Suprapubic skin (tissue), 4 donors: ENCODE measurements at regions not wholly inside any gene's neighbourhood (a gene's known extent, or its start where the extent isn't known, plus 50 kb on each side); places are given as distances from the start of the nearest gene placed in this dataset.

ENCODE experiments used
- DNase-seq, 2 donors: peaks; one replicate each; pipeline ENCODE4 v3.0.0-alpha.2; 2019; ENCODE audit warnings: low spot score in 2 of 2
- H3K27ac ChIP-seq: fragments of 200-600 bp; sonication (generic); one replicate; pipeline ENCODE4 v1.5.1; 2019
- H3K27me3 ChIP-seq: fragments of 200-600 bp; sonication (generic); one replicate; pipeline ENCODE4 v1.5.1; 2019
- H3K36me3 ChIP-seq: fragments of 200-600 bp; sonication (generic); one replicate; pipeline ENCODE4 v1.5.1; 2019
- H3K4me1 ChIP-seq: fragments of 200-600 bp; sonication (generic); one replicate; pipeline ENCODE4 v1.5.1; 2019
- H3K4me3 ChIP-seq: fragments of 200-600 bp; sonication (generic); one replicate; pipeline ENCODE4 v1.5.1; 2019; ENCODE audit warnings: mild to moderate bottlenecking
- H3K9me3 ChIP-seq: fragments of 200-600 bp; sonication (generic); one replicate; pipeline ENCODE4 v1.5.1; 2019
- EP300 ChIP-seq: sonication (generic); formaldehyde crosslinking; IDR thresholded peaks from one replicate; pipeline ENCODE4 v1.6.1; 2017; ENCODE audit warnings: antibody characterized with exemption
- POLR2A ChIP-seq, 2 donors: fragments of 450-650 bp; IDR thresholded peaks; one replicate each; pipeline ENCODE4 v1.6.1; 2017; ENCODE audit warnings: antibody characterized with exemption in 2 of 2, mild to moderate bottlenecking in 2 of 2, moderate library complexity in 2 of 2
- POLR2AphosphoS5 ChIP-seq, 3 donors: sonication (generic); formaldehyde crosslinking; IDR thresholded peaks; one replicate each; pipeline ENCODE4 v1.6.1; 2017; ENCODE audit warnings: antibody characterized with exemption in 3 of 3
- WGBS: methylation state at CpG from one replicate; pipeline ENCODE4 v1.1.5; 2018; 5-methylcytosine and 5-hydroxymethylcytosine counted together
- TF ChIP-seq, protein P1 (sequence below), 2 donors: fragments of 200-600 bp in 1 of 2; fragments of 450-650 bp in 1 of 2; sonication (generic) in 1 of 2; IDR thresholded peaks; one replicate each; pipeline ENCODE4 v1.5.1; 2016 to 2019; ENCODE audit warnings: antibody characterized with exemption in 2 of 2, mild to moderate bottlenecking in 1 of 2, moderate library complexity in 1 of 2

DNA sequence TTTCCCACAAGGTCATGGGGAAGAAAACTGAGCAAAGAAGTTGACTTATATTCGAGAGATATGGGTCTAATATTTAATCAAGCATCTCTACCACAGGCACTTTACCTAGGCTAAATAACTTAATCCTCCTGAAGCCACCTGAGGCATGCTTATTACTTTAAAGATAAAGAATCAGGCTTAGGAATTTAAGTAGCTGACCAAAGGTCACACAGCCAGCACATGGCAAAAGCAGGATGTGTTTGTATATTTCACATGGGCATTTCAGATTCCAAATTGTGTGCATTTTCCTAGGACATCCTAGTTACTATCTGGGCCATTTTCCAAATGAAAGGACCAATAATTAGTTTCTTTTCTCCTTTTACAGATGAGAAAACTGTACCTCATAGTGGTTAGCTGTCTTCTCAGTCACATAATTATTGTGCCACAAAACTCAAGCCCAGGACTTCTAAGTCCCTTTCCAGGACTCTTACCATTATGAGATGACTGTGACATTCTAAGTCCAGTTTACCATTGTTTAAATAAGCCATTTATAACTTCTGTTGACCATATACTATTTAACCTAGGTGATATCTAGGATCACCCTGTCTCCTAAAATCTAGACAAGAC is 112.1 kb upstream of the ZC3H12C start:
- H3K4me1 ChIP-seq: no peaks in the 10 kb centered on the region
- H3K4me3 ChIP-seq: no peak overlapping the region
- WGBS: 88% methylated on average over 1 of the region's 1 CpG
- H3K9me3 ChIP-seq: no peaks in the 10 kb centered on the region
- H3K27ac ChIP-seq: no peak overlapping the region
- no peak for DNase-seq
- TF ChIP-seq POLR2AphosphoS5 (IDR thresholded peaks at IDR 0.05) (no peak), POLR2A (IDR thresholded peaks at IDR 0.05) (no peak), EP300 (no peak)
- TF ChIP-seq, protein P1, sequence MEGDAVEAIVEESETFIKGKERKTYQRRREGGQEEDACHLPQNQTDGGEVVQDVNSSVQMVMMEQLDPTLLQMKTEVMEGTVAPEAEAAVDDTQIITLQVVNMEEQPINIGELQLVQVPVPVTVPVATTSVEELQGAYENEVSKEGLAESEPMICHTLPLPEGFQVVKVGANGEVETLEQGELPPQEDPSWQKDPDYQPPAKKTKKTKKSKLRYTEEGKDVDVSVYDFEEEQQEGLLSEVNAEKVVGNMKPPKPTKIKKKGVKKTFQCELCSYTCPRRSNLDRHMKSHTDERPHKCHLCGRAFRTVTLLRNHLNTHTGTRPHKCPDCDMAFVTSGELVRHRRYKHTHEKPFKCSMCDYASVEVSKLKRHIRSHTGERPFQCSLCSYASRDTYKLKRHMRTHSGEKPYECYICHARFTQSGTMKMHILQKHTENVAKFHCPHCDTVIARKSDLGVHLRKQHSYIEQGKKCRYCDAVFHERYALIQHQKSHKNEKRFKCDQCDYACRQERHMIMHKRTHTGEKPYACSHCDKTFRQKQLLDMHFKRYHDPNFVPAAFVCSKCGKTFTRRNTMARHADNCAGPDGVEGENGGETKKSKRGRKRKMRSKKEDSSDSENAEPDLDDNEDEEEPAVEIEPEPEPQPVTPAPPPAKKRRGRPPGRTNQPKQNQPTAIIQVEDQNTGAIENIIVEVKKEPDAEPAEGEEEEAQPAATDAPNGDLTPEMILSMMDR (IDR thresholded peaks at IDR 0.05): no peak
- no peaks in the 10 kb centered on the region for H3K36me3 ChIP-seq
- peaks cover 3% of the 10 kb centered on the region for H3K27me3 ChIP-seq

DNA sequence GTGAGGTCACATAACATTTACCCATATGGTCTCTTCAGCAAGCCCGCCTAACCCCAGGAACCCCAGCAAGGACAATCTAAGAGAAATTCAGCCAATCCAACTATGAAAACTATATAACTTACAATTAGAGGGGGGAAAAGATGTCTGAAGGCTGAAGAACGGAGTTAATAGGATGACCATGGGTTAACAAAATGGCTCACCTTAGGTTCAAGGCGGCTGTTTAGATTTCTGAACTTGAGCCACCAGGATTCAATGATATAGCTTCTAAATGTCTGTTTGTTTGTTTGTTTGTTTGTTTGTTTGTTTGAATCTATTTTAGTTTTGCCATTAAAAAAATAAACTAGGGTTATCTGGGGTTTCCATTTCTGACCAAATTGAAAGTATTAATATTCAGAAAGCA is 109.8 kb upstream of the ZC3H12C start:
- Histone ChIP-seq H3K27ac (no peak overlapping the region), H3K9me3 (no peaks in the 10 kb centered on the region), H3K4me1 (no peaks in the 10 kb centered on the region), H3K27me3 (peaks cover 3% of the 10 kb centered on the region), H3K36me3 (no peaks in the 10 kb centered on the region), H3K4me3 (no peak overlapping the region)
- TF ChIP-seq POLR2AphosphoS5 (IDR thresholded peaks at IDR 0.05): no peak
- no peak for TF ChIP-seq POLR2A (IDR thresholded peaks at IDR 0.05)
- TF ChIP-seq EP300: no peak
- TF ChIP-seq, protein P1 (IDR thresholded peaks at IDR 0.05): no peak
- WGBS: 94% methylated on average over 3 of the region's 3 CpGs
- DNase-seq: no peak

DNA sequence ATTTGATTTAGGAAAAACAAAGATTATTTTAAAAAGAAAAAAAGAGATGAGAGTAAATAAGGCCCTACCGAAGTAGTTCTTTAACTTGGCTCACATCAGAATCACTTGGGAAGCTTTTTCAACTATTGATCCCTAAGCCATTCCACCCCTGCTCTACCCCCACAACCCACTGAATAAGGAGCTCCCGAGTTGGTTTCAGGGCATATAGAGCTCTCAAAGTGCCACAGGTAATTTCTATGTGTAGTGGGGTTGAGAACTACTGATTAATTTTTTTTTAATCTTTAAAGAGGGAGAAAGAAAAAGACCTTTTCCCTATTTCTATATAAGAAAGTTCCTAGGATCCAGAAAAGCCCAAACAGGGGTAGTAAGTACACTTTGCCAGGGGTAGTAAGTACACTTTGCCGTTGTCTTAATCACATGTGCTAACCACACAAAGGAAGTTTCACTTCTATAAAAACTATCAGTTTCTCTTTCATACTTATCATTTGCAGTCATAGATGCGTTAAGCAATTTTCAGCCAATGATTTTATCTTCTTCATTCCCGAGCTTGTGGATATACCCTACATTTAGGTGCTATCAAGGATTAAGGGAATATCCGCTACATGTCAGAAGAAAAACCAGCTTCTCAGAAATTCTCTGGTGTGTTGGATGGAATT is 108.4 kb upstream of the ZC3H12C start:
- 75% methylated on average over 6 of the region's 6 CpGs for WGBS
- TF ChIP-seq POLR2AphosphoS5 (IDR thresholded peaks at IDR 0.05) (no peak), POLR2A (IDR thresholded peaks at IDR 0.05) (no peak), EP300 (no peak)
- TF ChIP-seq, protein P1 (IDR thresholded peaks at IDR 0.05): no peak
- no peak for DNase-seq
- no peaks in the 10 kb centered on the region for H3K4me1 ChIP-seq
- peaks cover 3% of the 10 kb centered on the region for H3K27me3 ChIP-seq
- H3K9me3 ChIP-seq: no peaks in the 10 kb centered on the region
- no peaks in the 10 kb centered on the region for H3K36me3 ChIP-seq
- no peak overlapping the region for H3K27ac ChIP-seq
- H3K4me3 ChIP-seq: no peak overlapping the region

DNA sequence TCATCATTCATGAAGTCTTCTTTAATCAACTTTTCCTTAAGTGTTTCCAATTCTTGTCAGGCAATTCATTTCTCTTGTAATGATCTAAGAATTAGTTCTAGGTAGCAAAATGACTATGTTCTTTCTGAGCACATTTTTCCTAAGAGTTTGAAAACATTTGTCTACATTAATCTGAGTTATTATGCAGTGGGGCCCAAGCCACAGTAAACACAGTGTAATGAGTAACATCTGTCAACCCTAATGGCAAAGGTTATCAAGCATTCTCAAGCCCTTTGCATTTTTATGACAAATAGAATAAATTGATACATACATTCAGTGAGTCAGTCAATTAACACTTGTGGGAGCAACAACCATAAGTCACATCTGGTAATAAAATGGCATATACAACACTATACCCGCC is 106.7 kb upstream of the ZC3H12C start:
- WGBS: 87% methylated on average over 1 of the region's 1 CpG
- no peak overlapping the region for H3K4me3 ChIP-seq
- H3K9me3 ChIP-seq: no peaks in the 10 kb centered on the region
- H3K4me1 ChIP-seq: no peaks in the 10 kb centered on the region
- no peak for TF ChIP-seq EP300
- TF ChIP-seq, protein P1 (IDR thresholded peaks at IDR 0.05): no peak
- no peak for TF ChIP-seq POLR2A (IDR thresholded peaks at IDR 0.05)
- TF ChIP-seq POLR2AphosphoS5 (IDR thresholded peaks at IDR 0.05): no peak
- no peak overlapping the region for H3K27ac ChIP-seq
- no peak for DNase-seq
- peaks cover 3% of the 10 kb centered on the region for H3K27me3 ChIP-seq
- H3K36me3 ChIP-seq: no peaks in the 10 kb centered on the region

DNA sequence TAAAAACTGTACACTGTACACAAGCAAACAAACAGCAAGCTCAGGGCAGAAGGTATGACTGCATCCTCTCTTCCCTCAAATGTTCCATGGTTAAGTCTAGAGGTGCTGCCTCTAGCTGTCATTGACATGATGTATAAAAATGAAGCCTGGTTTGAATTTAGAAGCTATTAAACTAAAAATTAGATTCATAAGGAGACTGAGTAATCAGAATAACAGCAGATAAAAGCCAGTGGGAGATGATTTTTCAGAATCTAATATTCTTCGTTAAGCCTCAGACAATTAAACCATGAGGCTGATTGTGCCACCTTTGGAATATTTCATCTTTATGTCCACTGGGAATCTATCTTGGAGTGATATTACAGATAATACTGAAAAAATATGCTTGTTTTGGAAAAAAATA is 101.4 kb upstream of the ZC3H12C start:
- Histone ChIP-seq H3K27me3 (no peaks in the 10 kb centered on the region), H3K4me3 (no peak overlapping the region), H3K27ac (no peak overlapping the region), H3K4me1 (no peaks in the 10 kb centered on the region), H3K9me3 (no peaks in the 10 kb centered on the region), H3K36me3 (no peaks in the 10 kb centered on the region)
- TF ChIP-seq, protein P1 (IDR thresholded peaks at IDR 0.05): no peak
- TF ChIP-seq EP300 (no peak), POLR2AphosphoS5 (IDR thresholded peaks at IDR 0.05) (no peak), POLR2A (IDR thresholded peaks at IDR 0.05) (no peak)
- 74% methylated on average over 1 of the region's 1 CpG for WGBS
- no peak for DNase-seq
